SU-DHL-6 (cell line): ENCODE measurements at regions not wholly inside any gene's neighbourhood (a gene's known extent, or its start where the extent isn't known, plus 50 kb on each side); places are given as distances from the start of the nearest gene placed in this dataset.

ENCODE experiments used
- H2AFZ ChIP-seq: fragments of 200-600 bp; sonication (generic); 2 replicates; pipeline ENCODE4 v1.6.1; 2014; ENCODE audit warnings: low read depth, mild to moderate bottlenecking, moderate library complexity, mixed read lengths, antibody characterized with exemption, low read length; ENCODE audit not compliant: severe bottlenecking
- H3F3A ChIP-seq: fragments of 200-600 bp; shearing (Covaris generic); 2 replicates; pipeline ENCODE4 v1.6.0; 2016; ENCODE audit warnings: antibody characterized with exemption, mild to moderate bottlenecking; ENCODE audit not compliant: insufficient read depth
- H3K27ac ChIP-seq: fragments of 200-600 bp; sonication (generic); 2 replicates; pipeline ENCODE4 v1.5.1; 2016; ENCODE audit warnings: low read depth, mild to moderate bottlenecking, low read length, moderate library complexity, mixed read lengths
- H3K27me3 ChIP-seq: fragments of 200-600 bp; sonication (generic), shearing (Covaris generic); 2 replicates; pipeline ENCODE4 v1.6.0; 2014; ENCODE audit warnings: mild to moderate bottlenecking, low read length
- H3K36me3 ChIP-seq: fragments of 200-600 bp; sonication (generic); 2 replicates; pipeline ENCODE4 v1.6.1; 2014; ENCODE audit warnings: mild to moderate bottlenecking, low read length, mixed read lengths
- H3K4me2 ChIP-seq: fragments of 300-600, 200-600 bp; shearing (Covaris generic), sonication (generic); 2 replicates; pipeline ENCODE4 v1.6.0; 2014; ENCODE audit warnings: low read length, low read depth, mild to moderate bottlenecking; ENCODE audit not compliant: poor library complexity, severe bottlenecking
- H3K4me3 ChIP-seq: fragments of 200-600 bp; sonication (generic); 2 replicates; pipeline ENCODE4 v1.5.1; 2014; ENCODE audit warnings: antibody characterized with exemption, low read length, mild to moderate bottlenecking, mixed read lengths; ENCODE audit not compliant: insufficient read depth, poor library complexity, severe bottlenecking
- H3K79me2 ChIP-seq: fragments of 200-600 bp; sonication (generic); 2 replicates; pipeline ENCODE4 v1.6.1; 2014; ENCODE audit warnings: mild to moderate bottlenecking, low read length, moderate library complexity; ENCODE audit not compliant: insufficient read depth
- H3K9ac ChIP-seq: fragments of 200-600 bp; sonication (generic); 2 replicates; pipeline ENCODE4 v1.7.0; 2014; ENCODE audit warnings: mild to moderate bottlenecking, low read length
- H3K9me2 ChIP-seq: fragments of 200-600 bp; sonication (generic); replicated peaks from 2 replicates; pipeline ENCODE4 v1.6.1; 2014; ENCODE audit warnings: low read length; ENCODE audit not compliant: insufficient read depth
- H3K9me3 ChIP-seq: fragments of 200-600 bp; sonication (generic); 2 replicates; pipeline ENCODE4 v1.6.1; 2014; ENCODE audit warnings: low read length, mixed read lengths; ENCODE audit not compliant: insufficient read depth
- H4K20me1 ChIP-seq: fragments of 200-600 bp; sonication (generic); 2 replicates; pipeline ENCODE4 v1.6.1; 2014; ENCODE audit warnings: low read depth, mild to moderate bottlenecking, antibody characterized with exemption, low read length, moderate library complexity, mixed read lengths
- CTCF ChIP-seq: fragments of 200-600 bp; sonication (generic); IDR thresholded peaks from one replicate; pipeline ENCODE4 v1.5.1; 2017; ENCODE audit warnings: antibody characterized with exemption, mild to moderate bottlenecking, low read length, moderate library complexity; ENCODE audit not compliant: insufficient read depth, poor library complexity, severe bottlenecking
- EZH2phosphoT487 ChIP-seq: fragments of 200-600 bp; sonication (generic), shearing (Covaris generic); conservative IDR thresholded peaks from 2 replicates; pipeline ENCODE4 v1.6.1; 2018; ENCODE audit warnings: mild to moderate bottlenecking, antibody characterized with exemption, low read length, moderate library complexity, mixed read lengths

- H3K9me3 ChIP-seq, result no peaks in the 10 kb centered on the region
- no peaks in the 10 kb centered on the region for H3F3A ChIP-seq
- H3K9ac ChIP-seq, result no peak overlapping the region
- no peak overlapping the region for H3K4me2 ChIP-seq
- H3K4me3 ChIP-seq, result no peak overlapping the region
- no peak overlapping the region for H2AFZ ChIP-seq
- TF ChIP-seq CTCF, result no peak
- TF ChIP-seq EZH2phosphoT487, result no peak
- H3K27me3 ChIP-seq, result no peaks in the 10 kb centered on the region
- H3K79me2 ChIP-seq, result no peaks in the 10 kb centered on the region
- H3K9me2 ChIP-seq, result no peaks in the 10 kb centered on the region
- H3K36me3 ChIP-seq, result no peaks in the 10 kb centered on the region
- H4K20me1 ChIP-seq, result no peaks in the 10 kb centered on the region
- H3K27ac ChIP-seq, result no peak overlapping the region
Measured at GRCh38 chr5:159817262-159818029, 98.8 kb upstream of the ADRA1B start.

GRCh38 chr5:159819591-159820411 lies 96.5 kb upstream of the ADRA1B start:
- no peak overlapping the region for H3K9ac ChIP-seq
- no peaks in the 10 kb centered on the region for H3K79me2 ChIP-seq
- H3K4me2 ChIP-seq, result no peak overlapping the region
- no peaks in the 10 kb centered on the region for H3K27me3 ChIP-seq
- no peaks in the 10 kb centered on the region for H4K20me1 ChIP-seq
- no peak overlapping the region for H3K27ac ChIP-seq
- H3K9me3 ChIP-seq, result no peaks in the 10 kb centered on the region
- H3K36me3 ChIP-seq, result no peaks in the 10 kb centered on the region
- no peak overlapping the region for H2AFZ ChIP-seq
- no peak for TF ChIP-seq CTCF
- TF ChIP-seq EZH2phosphoT487, result no peak
- no peaks in the 10 kb centered on the region for H3K9me2 ChIP-seq
- H3F3A ChIP-seq, result no peaks in the 10 kb centered on the region
- no peak overlapping the region for H3K4me3 ChIP-seq

- Histone ChIP-seq H3K27ac (no peak overlapping the region), H3K9ac (no peak overlapping the region), H3K9me2 (no peaks in the 10 kb centered on the region), H3K79me2 (no peaks in the 10 kb centered on the region), H3K4me2 (no peak overlapping the region), H3F3A (no peaks in the 10 kb centered on the region), H3K9me3 (no peaks in the 10 kb centered on the region), H3K36me3 (no peaks in the 10 kb centered on the region), H2AFZ (no peak overlapping the region), H4K20me1 (no peaks in the 10 kb centered on the region), H3K4me3 (no peak overlapping the region), H3K27me3 (no peaks in the 10 kb centered on the region)
- TF ChIP-seq CTCF, result no peak
- TF ChIP-seq EZH2phosphoT487, result no peak
Measured at GRCh38 chr5:159820692-159821091, 95.6 kb upstream of the ADRA1B start.
